OCI-LY7 (cell line): ENCODE measurements at regions not wholly inside any gene's neighbourhood (a gene's known extent, or its start where the extent isn't known, plus 50 kb on each side); places are given as distances from the start of the nearest gene placed in this dataset.

Experiments used
- EZH2phosphoT487 ChIP-seq: fragments of 200-600 bp; sonication (generic); IDR thresholded peaks from 2 replicates; pipeline ENCODE4 v1.6.1; 2018; ENCODE audit warnings: low read depth, borderline replicate concordance, mild to moderate bottlenecking, mixed run types, antibody characterized with exemption, low read length, moderate library complexity, mixed read lengths
- TF ChIP-seq, protein P1 (sequence below): fragments of 200-600 bp; sonication (generic); conservative IDR thresholded peaks from 2 replicates; pipeline ENCODE4 v1.5.1; 2014; ENCODE audit warnings: mild to moderate bottlenecking, antibody characterized with exemption, low read length, moderate library complexity, mixed read lengths

DNA sequence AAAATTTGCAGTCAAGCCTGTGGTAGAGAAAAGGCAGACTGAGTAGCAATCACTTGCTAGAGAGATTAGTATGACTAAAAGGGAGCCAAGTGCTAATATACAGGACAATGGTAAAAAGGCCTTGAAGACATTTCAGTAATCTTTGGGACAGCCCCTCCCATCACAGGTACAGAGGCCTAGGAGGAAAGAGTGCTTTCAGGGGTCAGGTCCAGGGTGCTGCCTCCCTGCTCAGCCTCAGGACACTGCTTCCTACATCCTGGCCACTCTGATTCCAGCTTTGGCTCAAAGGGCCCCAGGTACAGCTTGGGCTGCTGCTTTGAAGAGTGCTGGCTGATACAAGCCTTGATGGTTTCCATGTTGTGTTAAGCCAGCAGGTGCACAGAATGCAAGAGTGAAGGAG, 543.5 kb downstream of the MMUT start:
- TF ChIP-seq, protein P1, sequence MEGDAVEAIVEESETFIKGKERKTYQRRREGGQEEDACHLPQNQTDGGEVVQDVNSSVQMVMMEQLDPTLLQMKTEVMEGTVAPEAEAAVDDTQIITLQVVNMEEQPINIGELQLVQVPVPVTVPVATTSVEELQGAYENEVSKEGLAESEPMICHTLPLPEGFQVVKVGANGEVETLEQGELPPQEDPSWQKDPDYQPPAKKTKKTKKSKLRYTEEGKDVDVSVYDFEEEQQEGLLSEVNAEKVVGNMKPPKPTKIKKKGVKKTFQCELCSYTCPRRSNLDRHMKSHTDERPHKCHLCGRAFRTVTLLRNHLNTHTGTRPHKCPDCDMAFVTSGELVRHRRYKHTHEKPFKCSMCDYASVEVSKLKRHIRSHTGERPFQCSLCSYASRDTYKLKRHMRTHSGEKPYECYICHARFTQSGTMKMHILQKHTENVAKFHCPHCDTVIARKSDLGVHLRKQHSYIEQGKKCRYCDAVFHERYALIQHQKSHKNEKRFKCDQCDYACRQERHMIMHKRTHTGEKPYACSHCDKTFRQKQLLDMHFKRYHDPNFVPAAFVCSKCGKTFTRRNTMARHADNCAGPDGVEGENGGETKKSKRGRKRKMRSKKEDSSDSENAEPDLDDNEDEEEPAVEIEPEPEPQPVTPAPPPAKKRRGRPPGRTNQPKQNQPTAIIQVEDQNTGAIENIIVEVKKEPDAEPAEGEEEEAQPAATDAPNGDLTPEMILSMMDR, result no peak
- TF ChIP-seq EZH2phosphoT487, result no peak
